CD8-positive, alpha-beta memory T cell (primary cell): ENCODE measurements at regions not wholly inside any gene's neighbourhood (a gene's known extent, or its start where the extent isn't known, plus 50 kb on each side); places are given as distances from the start of the nearest gene placed in this dataset.
"Not testable (repeated sequence)": the region's sequence is repeated elsewhere in the genome, so short reads cannot be mapped to it uniquely, and the experiment has no call there.

ENCODE experiments used
- CTCF ChIA-PET: fragments of 350-600 bp; sonication (Branson Sonifier 250); formaldehyde crosslinking; loops from one replicate; lab custom pipeline; 2021; ENCODE audit warnings: antibody characterized with exemption; lab: Charles Lee
- POLR2A ChIA-PET: fragments of 350-600 bp; sonication (Branson Sonifier 250); formaldehyde crosslinking; loops from one replicate; lab custom pipeline; 2021; ENCODE audit warnings: antibody characterized with exemption; lab: Charles Lee
- DNase-seq, 5 donors: peaks; one replicate each; pipeline versions ENCODE4 v3.0.0 to v3.0.0-alpha.2; 2020 to 2022; ENCODE audit warnings: mixed read lengths in 1 of 5
- H3K27ac ChIP-seq: one replicate; pipeline ENCODE4 v1.7.0; 2013; ENCODE audit warnings: low read depth, mild to moderate bottlenecking, low read length, moderate library complexity
- H3K27me3 ChIP-seq: 2 replicates; pipeline ENCODE4 v1.7.0; 2013; ENCODE audit warnings: low read length, mild to moderate bottlenecking; ENCODE audit not compliant: insufficient read depth, poor library complexity, severe bottlenecking
- H3K36me3 ChIP-seq: 2 replicates; pipeline ENCODE4 v1.7.0; 2013; ENCODE audit warnings: mild to moderate bottlenecking, low read length, moderate library complexity; ENCODE audit not compliant: insufficient read depth
- H3K4me1 ChIP-seq: 2 replicates; pipeline ENCODE4 v1.7.0; 2013; ENCODE audit warnings: mild to moderate bottlenecking, low read length, moderate library complexity; ENCODE audit not compliant: insufficient read depth
- H3K4me3 ChIP-seq: 2 replicates; pipeline ENCODE4 v1.7.0; 2013; ENCODE audit warnings: mild to moderate bottlenecking, low read length
- H3K9me3 ChIP-seq: 2 replicates; pipeline ENCODE4 v1.7.0; 2013; ENCODE audit warnings: mild to moderate bottlenecking, low read length
- H3K27ac Mint-ChIP-seq, 8 donors: one replicate each; pipeline ENCODE4 v1.8.0; 2020 to 2021; ENCODE audit warnings: mixed read lengths in 8 of 8, mild to moderate bottlenecking in 6 of 8, inconsistent platforms in 3 of 8, moderate library complexity in 3 of 8
- H3K27me3 Mint-ChIP-seq, 2 donors: one replicate each; pipeline ENCODE4 v1.8.0; 2020 to 2021; ENCODE audit warnings: mixed read lengths in 2 of 2, mild to moderate bottlenecking in 1 of 2, moderate library complexity in 1 of 2
- H3K36me3 Mint-ChIP-seq, 3 donors: one replicate each; pipeline ENCODE4 v1.8.0; 2020 to 2021; ENCODE audit warnings: mixed read lengths in 3 of 3, inconsistent platforms in 1 of 3, mild to moderate bottlenecking in 1 of 3
- H3K4me1 Mint-ChIP-seq, 3 donors: one replicate each; pipeline ENCODE4 v1.8.0; 2020 to 2021; ENCODE audit warnings: mixed read lengths in 3 of 3, inconsistent platforms in 1 of 3, mild to moderate bottlenecking in 1 of 3
- H3K4me3 Mint-ChIP-seq, 7 donors: one replicate each; pipeline ENCODE4 v1.8.0; 2020 to 2021; ENCODE audit warnings: mixed read lengths in 7 of 7, mild to moderate bottlenecking in 6 of 7, moderate library complexity in 4 of 7, inconsistent platforms in 2 of 7
- H3K9me3 Mint-ChIP-seq, 5 donors: one replicate each; pipeline ENCODE4 v1.8.0; 2020 to 2022; ENCODE audit warnings: mixed read lengths in 5 of 5, mild to moderate bottlenecking in 3 of 5, moderate library complexity in 2 of 5, inconsistent platforms in 1 of 5

DNA sequence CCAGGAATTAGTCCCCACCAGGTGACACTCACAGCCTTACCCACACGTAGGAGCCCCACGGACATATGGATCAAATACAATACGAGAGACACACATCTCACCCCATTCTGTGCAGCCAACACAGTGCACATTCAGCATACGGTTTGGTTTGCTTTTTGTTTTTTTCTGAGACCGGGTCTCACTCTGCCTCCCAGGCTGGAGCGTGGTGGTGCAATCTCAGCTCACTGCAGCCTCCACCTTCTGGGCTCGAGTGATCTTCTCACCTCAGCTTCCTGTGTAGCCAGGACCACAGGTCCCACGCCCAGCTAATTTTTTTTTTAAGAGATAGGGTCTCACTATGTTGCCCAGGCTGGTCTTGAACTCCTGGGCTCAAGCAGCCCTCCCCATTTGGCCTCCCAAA lies 102.8 kb downstream of the POTEB start:
- H3K9me3 Mint-ChIP-seq, CTCF ChIA-PET, H3K4me3 Mint-ChIP-seq: not testable (repeated sequence)

DNA sequence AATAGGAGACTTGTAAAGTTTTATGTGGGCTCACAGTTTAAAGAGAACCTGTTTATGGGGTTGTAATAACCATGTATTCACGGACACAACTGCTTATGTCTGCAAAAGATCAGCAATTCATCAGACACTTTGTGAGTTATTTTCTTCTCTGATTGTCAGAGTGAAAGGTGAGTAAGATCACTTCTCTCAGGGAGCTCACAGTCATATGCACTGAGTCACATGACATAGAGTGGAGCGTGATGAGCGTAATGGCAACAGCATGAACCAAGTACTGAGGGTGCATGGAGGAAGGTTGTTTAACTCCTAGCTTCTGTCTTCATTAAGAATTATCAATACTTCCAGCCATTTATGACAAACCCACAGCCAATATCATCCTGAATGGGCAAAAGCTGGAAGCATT lies 111.0 kb downstream of the POTEB start:
- H3K9me3 ChIP-seq, H3K4me3 Mint-ChIP-seq, CTCF ChIA-PET, H3K4me3 ChIP-seq, H3K27ac ChIP-seq, H3K9me3 Mint-ChIP-seq, DNase-seq, H3K4me1 Mint-ChIP-seq, POLR2A ChIA-PET, H3K36me3 ChIP-seq, H3K27me3 ChIP-seq, H3K4me1 ChIP-seq, H3K36me3 Mint-ChIP-seq, H3K27ac Mint-ChIP-seq, H3K27me3 Mint-ChIP-seq: not testable (repeated sequence)

More for the DNA sequence above, 102.8 kb downstream of the POTEB start:
- H3K27ac Mint-ChIP-seq, H3K27ac ChIP-seq, H3K9me3 ChIP-seq, H3K4me1 ChIP-seq, H3K4me3 ChIP-seq, DNase-seq, H3K4me1 Mint-ChIP-seq, H3K27me3 ChIP-seq, POLR2A ChIA-PET, H3K36me3 Mint-ChIP-seq, H3K27me3 Mint-ChIP-seq, H3K36me3 ChIP-seq: not testable (repeated sequence)

GRCh38 chr15:21763756-21764155 lies 113.8 kb downstream of the POTEB start:
- H3K4me3 ChIP-seq, H3K4me1 ChIP-seq, H3K36me3 ChIP-seq, H3K27me3 ChIP-seq, CTCF ChIA-PET, H3K9me3 Mint-ChIP-seq, H3K4me3 Mint-ChIP-seq, DNase-seq, H3K27me3 Mint-ChIP-seq, POLR2A ChIA-PET, H3K9me3 ChIP-seq, H3K4me1 Mint-ChIP-seq, H3K27ac ChIP-seq, H3K27ac Mint-ChIP-seq, H3K36me3 Mint-ChIP-seq: not testable (repeated sequence)

DNA sequence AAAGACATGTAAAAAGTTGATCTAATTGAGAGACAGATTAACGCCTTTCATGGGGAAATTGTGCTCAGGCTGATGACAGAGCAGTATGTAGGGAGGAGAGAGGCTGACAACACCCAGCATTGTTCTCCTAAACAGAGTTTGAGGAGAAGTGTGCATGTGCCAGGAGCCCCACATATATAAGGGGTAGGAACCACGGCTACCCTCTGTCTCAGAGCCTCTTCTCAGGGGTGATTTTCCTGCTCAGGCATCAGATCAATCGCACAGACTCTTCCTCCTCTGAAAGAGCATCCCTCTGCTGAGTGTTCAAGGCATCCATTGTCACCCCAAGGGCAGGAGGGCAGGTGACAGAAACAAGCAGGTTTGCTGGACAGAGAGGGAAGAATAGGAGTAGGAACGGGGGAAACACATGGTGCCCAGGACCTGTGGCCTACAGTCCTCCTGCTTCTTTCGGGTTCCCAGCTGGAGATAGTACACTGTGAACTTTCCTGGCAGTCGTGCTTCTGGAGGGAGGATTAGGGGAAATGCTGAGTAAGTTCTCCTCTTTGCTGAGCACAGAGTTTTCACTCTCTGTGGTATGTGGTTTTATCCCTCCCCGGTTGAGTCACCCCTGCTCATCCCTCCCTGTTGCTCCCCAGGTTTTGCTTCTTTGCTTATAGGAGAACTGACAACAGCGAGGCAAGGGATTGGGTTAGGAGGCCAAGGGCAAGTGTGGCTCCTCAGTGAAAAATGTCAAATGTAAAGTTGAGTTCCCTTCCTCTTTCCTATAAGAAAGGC lies 117.1 kb downstream of the POTEB start:
- H3K36me3 ChIP-seq, H3K4me3 ChIP-seq, H3K36me3 Mint-ChIP-seq, H3K27me3 Mint-ChIP-seq, H3K27me3 ChIP-seq, DNase-seq, H3K9me3 Mint-ChIP-seq, H3K27ac ChIP-seq, H3K4me1 Mint-ChIP-seq, CTCF ChIA-PET, H3K4me3 Mint-ChIP-seq, H3K27ac Mint-ChIP-seq, POLR2A ChIA-PET, H3K4me1 ChIP-seq, H3K9me3 ChIP-seq: not testable (repeated sequence)

DNA sequence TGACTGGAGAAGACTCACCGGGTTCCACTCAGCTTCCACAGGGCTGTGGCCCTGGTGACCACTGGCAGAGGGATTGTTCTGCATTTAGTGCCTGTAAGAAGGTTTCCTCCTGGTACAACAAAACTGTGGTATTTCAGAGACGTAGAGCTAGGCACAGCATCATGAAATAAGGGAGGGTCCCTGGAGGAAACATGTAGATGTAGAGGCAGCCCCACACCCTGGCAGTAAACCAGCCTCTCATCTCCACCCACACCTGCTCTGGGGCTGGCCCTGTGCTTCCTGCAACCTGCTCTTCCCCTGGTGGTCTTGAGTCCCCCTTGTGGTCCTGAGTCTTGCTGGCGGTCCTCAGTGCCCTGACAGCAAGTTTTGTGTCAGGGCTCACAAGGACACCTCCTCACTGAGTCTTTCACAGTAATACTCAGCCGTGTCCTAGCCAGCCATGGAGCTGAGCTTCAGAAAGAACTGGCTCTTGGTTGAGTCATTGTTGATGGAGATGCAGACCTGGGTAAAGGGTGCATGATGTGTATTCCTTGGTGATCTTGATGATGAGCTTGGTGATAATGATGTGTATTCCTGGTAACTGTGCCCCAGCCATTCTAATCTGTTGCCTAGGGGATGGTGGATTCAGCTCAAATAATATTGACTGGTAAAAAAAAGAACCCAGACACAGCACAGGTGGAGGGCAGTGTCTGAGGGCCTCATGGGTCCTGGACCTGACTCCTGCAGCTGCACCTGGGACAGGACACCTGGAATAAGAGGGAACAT lies 118.0 kb downstream of the POTEB start:
- POLR2A ChIA-PET, H3K4me1 ChIP-seq, H3K36me3 Mint-ChIP-seq, H3K27me3 Mint-ChIP-seq, H3K4me3 Mint-ChIP-seq, H3K4me3 ChIP-seq, H3K4me1 Mint-ChIP-seq, H3K36me3 ChIP-seq, H3K9me3 Mint-ChIP-seq, H3K27ac Mint-ChIP-seq, H3K27ac ChIP-seq, H3K27me3 ChIP-seq, DNase-seq, H3K9me3 ChIP-seq, CTCF ChIA-PET: not testable (repeated sequence)

- H3K4me3 ChIP-seq, H3K9me3 ChIP-seq, H3K36me3 Mint-ChIP-seq, H3K27ac ChIP-seq, POLR2A ChIA-PET, DNase-seq, H3K27me3 ChIP-seq, H3K4me3 Mint-ChIP-seq, H3K9me3 Mint-ChIP-seq, H3K36me3 ChIP-seq, H3K27ac Mint-ChIP-seq, CTCF ChIA-PET, H3K4me1 Mint-ChIP-seq, H3K4me1 ChIP-seq, H3K27me3 Mint-ChIP-seq: not testable (repeated sequence)
Measured at GRCh38 chr15:21753838-21754237, 123.7 kb downstream of the POTEB start.

DNA sequence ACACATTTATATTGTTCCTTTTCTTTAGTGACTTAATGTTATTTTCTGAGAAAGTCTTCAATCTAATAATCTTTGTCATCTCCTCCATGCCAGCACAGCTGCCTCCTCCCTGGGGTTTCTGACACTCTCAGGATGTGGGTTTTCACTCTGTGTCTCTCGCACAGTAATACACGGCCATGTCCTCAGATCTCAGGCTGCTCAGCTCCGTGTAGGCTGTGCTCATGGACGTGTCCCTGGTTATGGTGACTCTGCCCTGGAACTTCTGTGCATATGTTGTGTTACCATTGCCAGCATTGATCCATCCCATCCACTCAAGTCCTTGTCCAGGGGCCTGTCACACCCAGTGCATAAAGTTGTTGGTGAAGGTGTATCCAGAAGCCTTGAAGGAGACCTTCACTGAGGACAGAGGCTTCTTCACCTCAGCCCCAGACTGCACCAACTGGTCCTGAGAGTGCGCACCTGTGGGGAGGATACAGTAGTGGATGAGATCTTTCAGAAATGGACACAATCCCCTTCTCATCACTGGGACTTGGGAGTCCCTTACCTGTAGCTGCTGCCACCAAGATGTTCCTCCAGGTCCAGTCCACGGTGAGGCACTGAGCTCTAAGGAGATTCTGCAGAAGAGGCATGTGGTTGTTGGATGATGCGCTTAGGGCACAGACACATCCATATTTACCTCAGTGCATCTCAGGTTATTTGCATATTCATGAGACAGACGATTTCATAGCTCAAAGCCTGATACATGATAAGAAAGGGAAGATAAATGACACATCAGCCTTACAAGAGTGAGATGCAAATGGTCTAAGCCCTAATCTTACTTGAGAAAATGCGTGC lies 125.2 kb downstream of the POTEB start:
- H3K36me3 ChIP-seq, H3K4me1 ChIP-seq, H3K27me3 ChIP-seq, H3K9me3 Mint-ChIP-seq, H3K9me3 ChIP-seq, H3K4me3 ChIP-seq, CTCF ChIA-PET, H3K4me1 Mint-ChIP-seq, H3K4me3 Mint-ChIP-seq, DNase-seq, POLR2A ChIA-PET, H3K27ac Mint-ChIP-seq, H3K36me3 Mint-ChIP-seq, H3K27me3 Mint-ChIP-seq, H3K27ac ChIP-seq: not testable (repeated sequence)

- CTCF ChIA-PET, H3K9me3 ChIP-seq, DNase-seq, H3K27ac Mint-ChIP-seq, H3K4me1 ChIP-seq, H3K27ac ChIP-seq, H3K4me3 Mint-ChIP-seq, H3K27me3 ChIP-seq, H3K36me3 Mint-ChIP-seq, POLR2A ChIA-PET, H3K4me3 ChIP-seq, H3K9me3 Mint-ChIP-seq, H3K36me3 ChIP-seq, H3K27me3 Mint-ChIP-seq, H3K4me1 Mint-ChIP-seq: not testable (repeated sequence)
Measured at GRCh38 chr15:21749173-21749572, 128.4 kb downstream of the POTEB start.
